ENCODE measurements at regions not wholly inside any gene's neighbourhood (a gene's known extent, or its start where the extent isn't known, plus 50 kb on each side); places are given as distances from the start of the nearest gene placed in this dataset.
"Not testable (repeated sequence)": the region's sequence is repeated elsewhere in the genome, so short reads cannot be mapped to it uniquely, and the experiment has no call there.

- H3K18ac ChIP-seq (ENCODE audit: low read depth, low read length); H3K56ac ChIP-seq (ENCODE audit: extremely low read depth, insufficient read depth, low read length); H3K79me1 ChIP-seq (ENCODE audit: low read depth in 1 of 2, low read length in 2 of 2); CTCF ChIA-PET; H2AK5ac ChIP-seq (ENCODE audit: low read depth, low read length); H3K23ac ChIP-seq (ENCODE audit: low read depth, low read length); H3K4me1 ChIP-seq (ENCODE audit: control insufficient read depth, insufficient read depth, low read length); H3K9ac ChIP-seq (ENCODE audit: low read depth, low read length); POLR2A ChIA-PET (ENCODE audit: unreplicated experiment); H3K14ac ChIP-seq (replicated peaks; ENCODE audit: low read depth, low read length); H2AFZ ChIP-seq (replicated peaks; ENCODE audit: low read length, poor library complexity); DNase-seq; H4K8ac ChIP-seq (ENCODE audit: low read depth in 2 of 2, low read length in 2 of 2); H3K4me2 ChIP-seq (ENCODE audit: low read depth, low read length); H2BK15ac ChIP-seq (ENCODE audit: low read depth, low read length); H4K91ac ChIP-seq (ENCODE audit: insufficient read depth, low read depth, low read length); H4K5ac ChIP-seq (ENCODE audit: low read depth, low read length); ATAC-seq (ENCODE audit: low read depth); H3K27me3 ChIP-seq (ENCODE audit: control insufficient read depth, insufficient read depth, low read length); H2BK20ac ChIP-seq (ENCODE audit: low read depth, low read length); H3K36me3 ChIP-seq (ENCODE audit: control insufficient read depth, insufficient read depth, low read length); H3K4ac ChIP-seq (ENCODE audit: low read depth, low read length); BruUV-seq (replicated peaks); dilution Hi-C loops (cut with HindIII; ENCODE audit: low sequenced_read_pairs, unreplicated experiment); H3K4me3 ChIP-seq (ENCODE audit: insufficient read depth, low read depth, low read length); H2BK5ac ChIP-seq (ENCODE audit: low read depth, low read length, poor library complexity, severe bottlenecking); H3K27ac ChIP-seq (ENCODE audit: insufficient read depth, low read length); in situ Hi-C loops (cut with MboI; ENCODE audit: low sequenced_read_pairs); H2AK9ac ChIP-seq (replicated peaks; ENCODE audit: low read depth, low read length, poor library complexity); H2BK120ac ChIP-seq (ENCODE audit: low read depth, low read length); H4K20me1 ChIP-seq (ENCODE audit: insufficient read depth, low read length); intact Hi-C loops (cut with micrococcal nuclease); H3K9me1 ChIP-seq (ENCODE audit: insufficient read depth, low read length): not testable (repeated sequence)
- WGBS, 2 experiments (ENCODE audit: extremely low coverage in 2 of 2, insufficient read length in 1 of 2): 40% methylated on average over 1 of the region's 26 CpGs; no CpG with 5 or more reads in 1 of the 2 experiments
- H3K9me3 ChIP-seq (ENCODE audit: control insufficient read depth, insufficient read depth, low read length): peaks cover 21% of the 10 kb centered on the region
Observed at GRCh38 chr7:153412114-153412823, 639.9 kb upstream of the DPP6 start.

GRCh38 chr7:153412824-153413198 lies 639.4 kb upstream of the DPP6 start:
- H3K4me2 ChIP-seq (ENCODE audit: low read depth, low read length); CTCF ChIA-PET; in situ Hi-C loops (cut with MboI; ENCODE audit: low sequenced_read_pairs); H2AK5ac ChIP-seq (ENCODE audit: low read depth, low read length); H3K9ac ChIP-seq (ENCODE audit: low read depth, low read length); ATAC-seq (ENCODE audit: low read depth); H2BK15ac ChIP-seq (ENCODE audit: low read depth, low read length); H4K20me1 ChIP-seq (ENCODE audit: insufficient read depth, low read length); H2BK20ac ChIP-seq (ENCODE audit: low read depth, low read length); H3K4me3 ChIP-seq (ENCODE audit: insufficient read depth, low read depth, low read length); H4K5ac ChIP-seq (ENCODE audit: low read depth, low read length); POLR2A ChIA-PET (ENCODE audit: unreplicated experiment); H3K18ac ChIP-seq (ENCODE audit: low read depth, low read length); H3K4ac ChIP-seq (ENCODE audit: low read depth, low read length); DNase-seq; H4K91ac ChIP-seq (ENCODE audit: insufficient read depth, low read depth, low read length); H3K56ac ChIP-seq (ENCODE audit: extremely low read depth, insufficient read depth, low read length); H2AFZ ChIP-seq (replicated peaks; ENCODE audit: low read length, poor library complexity); H3K14ac ChIP-seq (replicated peaks; ENCODE audit: low read depth, low read length); H3K27ac ChIP-seq (ENCODE audit: insufficient read depth, low read length); H2BK5ac ChIP-seq (ENCODE audit: low read depth, low read length, poor library complexity, severe bottlenecking); H3K23ac ChIP-seq (ENCODE audit: low read depth, low read length); dilution Hi-C loops (cut with HindIII; ENCODE audit: low sequenced_read_pairs, unreplicated experiment); intact Hi-C loops (cut with micrococcal nuclease); H3K36me3 ChIP-seq (ENCODE audit: control insufficient read depth, insufficient read depth, low read length); H3K9me1 ChIP-seq (ENCODE audit: insufficient read depth, low read length); BruUV-seq (replicated peaks); H2AK9ac ChIP-seq (replicated peaks; ENCODE audit: low read depth, low read length, poor library complexity); H2BK120ac ChIP-seq (ENCODE audit: low read depth, low read length); H3K4me1 ChIP-seq (ENCODE audit: control insufficient read depth, insufficient read depth, low read length); H3K79me1 ChIP-seq (ENCODE audit: low read depth in 1 of 2, low read length in 2 of 2); H4K8ac ChIP-seq (ENCODE audit: low read depth in 2 of 2, low read length in 2 of 2); H3K27me3 ChIP-seq (ENCODE audit: control insufficient read depth, insufficient read depth, low read length): not testable (repeated sequence)
- 93% methylated on average over 3 of the region's 16 CpGs; no CpG with 5 or more reads in 1 of the 2 experiments for WGBS, 2 experiments (ENCODE audit: extremely low coverage in 2 of 2, insufficient read length in 1 of 2)
- H3K9me3 ChIP-seq (ENCODE audit: control insufficient read depth, insufficient read depth, low read length): peaks cover 18% of the 10 kb centered on the region
